ENCODE measurements at regions not wholly inside any gene's neighbourhood (a gene's known extent, or its start where the extent isn't known, plus 50 kb on each side); places are given as distances from the start of the nearest gene placed in this dataset.

DNA sequence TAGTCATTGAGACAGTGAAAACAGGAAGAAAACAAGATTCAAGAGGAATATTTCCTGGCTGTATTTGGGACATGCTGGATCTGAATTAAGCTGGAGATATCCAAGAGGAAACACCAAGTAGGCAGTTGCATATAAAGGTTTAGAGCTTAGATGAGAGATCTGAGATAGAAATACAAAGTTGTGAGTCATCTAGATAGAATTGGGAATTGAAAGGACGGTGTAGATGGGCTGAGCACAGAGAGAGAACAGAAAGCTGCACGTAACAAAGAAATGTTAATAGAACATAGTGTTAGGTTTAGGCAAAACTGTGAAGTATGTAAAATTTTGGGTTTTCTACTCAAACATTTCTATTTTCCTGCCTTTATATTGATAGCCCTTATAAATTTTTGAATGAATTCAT is 218.5 kb upstream of the TMEM196 start:
- TF ChIP-seq POLR2A (IDR thresholded peaks at IDR 0.05; ENCODE audit: low read length) = no peak
- TF ChIP-seq GATA1 (IDR thresholded peaks at IDR 0.05; ENCODE audit: low read depth, low read length) = no peak

All from erythroblast (primary cell).